ENCODE measurements at regions not wholly inside any gene's neighbourhood (a gene's known extent, or its start where the extent isn't known, plus 50 kb on each side); places are given as distances from the start of the nearest gene placed in this dataset.

GRCh38 chr4:180120068-180120467 lies 2123.1 kb upstream of the TENM3 start:
- Histone ChIP-seq H3K79me2 (ENCODE audit: insufficient read depth, low read length) (no peaks in the 10 kb centered on the region), H3K27ac (ENCODE audit: low read depth, low read length) (no peak overlapping the region), H3K4me3 (ENCODE audit: insufficient read depth, low read depth, low read length) (no peak overlapping the region), H3K27me3 (ENCODE audit: insufficient read depth, low read length) (no peaks in the 10 kb centered on the region), H3K9ac (ENCODE audit: low read length) (no peak overlapping the region), H3K4me1 (ENCODE audit: insufficient read depth, low read length) (no peaks in the 10 kb centered on the region), H4K20me1 (ENCODE audit: insufficient read depth, low read length) (no peaks in the 10 kb centered on the region), H3K36me3 (ENCODE audit: insufficient read depth, low read length) (no peaks in the 10 kb centered on the region), H3K4me2 (ENCODE audit: low read length) (no peak overlapping the region), H3K9me3 (ENCODE audit: insufficient read depth, low read depth, low read length) (no peaks in the 10 kb centered on the region), H2AFZ (ENCODE audit: low read depth, low read length) (no peak overlapping the region)
- no peaks in the 10 kb centered on the region for H3K9me3 Mint-ChIP-seq (ENCODE audit: unreplicated experiment)
- no peak overlapping the region for H3K27ac Mint-ChIP-seq (ENCODE audit: unreplicated experiment)
- DNase-seq (ENCODE audit: low read depth) (no peak), FAIRE-seq (no peak)
- H3K4me3 Mint-ChIP-seq (ENCODE audit: unreplicated experiment): no peak overlapping the region
- TF ChIP-seq EZH2 (IDR thresholded peaks at IDR 0.05; ENCODE audit: insufficient read depth, low read length): no peak
- TF ChIP-seq CTCF (IDR thresholded peaks at IDR 0.05; ENCODE audit: insufficient read depth, low read depth, low read length): no peak
- no peaks in the 10 kb centered on the region for H3K27me3 Mint-ChIP-seq (ENCODE audit: low read depth, unreplicated experiment)
- no peaks in the 10 kb centered on the region for H3K36me3 Mint-ChIP-seq (ENCODE audit: low read depth, unreplicated experiment)
- no peaks in the 10 kb centered on the region for H3K4me1 Mint-ChIP-seq (ENCODE audit: low read depth, unreplicated experiment)

GRCh38 chr4:180134091-180134866 lies 2108.9 kb upstream of the TENM3 start:
- Histone ChIP-seq H3K36me3 (ENCODE audit: insufficient read depth, low read length) (no peaks in the 10 kb centered on the region), H4K20me1 (ENCODE audit: insufficient read depth, low read length) (no peaks in the 10 kb centered on the region), H3K4me2 (ENCODE audit: low read length) (peak overlapping the region; percentile 77), H3K4me3 (ENCODE audit: insufficient read depth, low read depth, low read length) (peak overlapping the region; percentile 35), H3K79me2 (ENCODE audit: insufficient read depth, low read length) (no peaks in the 10 kb centered on the region), H3K9me3 (ENCODE audit: insufficient read depth, low read depth, low read length) (no peaks in the 10 kb centered on the region), H3K9ac (ENCODE audit: low read length) (peak overlapping the region; percentile 12), H3K27ac (ENCODE audit: low read depth, low read length) (no peak overlapping the region), H3K4me1 (ENCODE audit: insufficient read depth, low read length) (no peaks in the 10 kb centered on the region), H3K27me3 (ENCODE audit: insufficient read depth, low read length) (no peaks in the 10 kb centered on the region), H2AFZ (ENCODE audit: low read depth, low read length) (peak overlapping the region; percentile 62)
- H3K36me3 Mint-ChIP-seq (ENCODE audit: low read depth, unreplicated experiment): no peaks in the 10 kb centered on the region
- no peak for TF ChIP-seq EZH2 (IDR thresholded peaks at IDR 0.05; ENCODE audit: insufficient read depth, low read length)
- no peak for TF ChIP-seq CTCF (IDR thresholded peaks at IDR 0.05; ENCODE audit: insufficient read depth, low read depth, low read length)
- H3K4me3 Mint-ChIP-seq (ENCODE audit: unreplicated experiment): no peak overlapping the region
- DNase-seq (ENCODE audit: low read depth) (no peak), FAIRE-seq (no peak)
- no peaks in the 10 kb centered on the region for H3K4me1 Mint-ChIP-seq (ENCODE audit: low read depth, unreplicated experiment)
- H3K27me3 Mint-ChIP-seq (ENCODE audit: low read depth, unreplicated experiment): no peaks in the 10 kb centered on the region
- H3K9me3 Mint-ChIP-seq (ENCODE audit: unreplicated experiment): no peaks in the 10 kb centered on the region
- H3K27ac Mint-ChIP-seq (ENCODE audit: unreplicated experiment): no peak overlapping the region

- Histone ChIP-seq H3K9me3 (ENCODE audit: insufficient read depth, low read depth, low read length) (no peaks in the 10 kb centered on the region), H3K36me3 (ENCODE audit: insufficient read depth, low read length) (no peaks in the 10 kb centered on the region), H3K4me3 (ENCODE audit: insufficient read depth, low read depth, low read length) (no peak overlapping the region), H3K79me2 (ENCODE audit: insufficient read depth, low read length) (no peaks in the 10 kb centered on the region), H3K9ac (ENCODE audit: low read length) (no peak overlapping the region), H2AFZ (ENCODE audit: low read depth, low read length) (no peak overlapping the region), H3K27ac (ENCODE audit: low read depth, low read length) (no peak overlapping the region), H3K4me2 (ENCODE audit: low read length) (no peak overlapping the region), H3K27me3 (ENCODE audit: insufficient read depth, low read length) (no peaks in the 10 kb centered on the region), H4K20me1 (ENCODE audit: insufficient read depth, low read length) (no peaks in the 10 kb centered on the region), H3K4me1 (ENCODE audit: insufficient read depth, low read length) (no peaks in the 10 kb centered on the region)
- Mint-ChIP-seq H3K4me3 (ENCODE audit: unreplicated experiment) (no peak overlapping the region), H3K9me3 (ENCODE audit: unreplicated experiment) (no peaks in the 10 kb centered on the region), H3K4me1 (ENCODE audit: low read depth, unreplicated experiment) (no peaks in the 10 kb centered on the region), H3K27me3 (ENCODE audit: low read depth, unreplicated experiment) (no peaks in the 10 kb centered on the region), H3K36me3 (ENCODE audit: low read depth, unreplicated experiment) (no peaks in the 10 kb centered on the region), H3K27ac (ENCODE audit: unreplicated experiment) (no peak overlapping the region)
- FAIRE-seq (no peak), DNase-seq (ENCODE audit: low read depth) (no peak)
- no peak for TF ChIP-seq CTCF (IDR thresholded peaks at IDR 0.05; ENCODE audit: insufficient read depth, low read depth, low read length)
Observed at GRCh38 chr4:180141734-180142133, 2101.5 kb upstream of the TENM3 start.
